GM23248 (cell line): ENCODE measurements at regions not wholly inside any gene's neighbourhood (a gene's known extent, or its start where the extent isn't known, plus 50 kb on each side); places are given as distances from the start of the nearest gene placed in this dataset.

ENCODE experiments used
- EZH2 ChIP-seq: fragments of 200-600 bp; sonication (generic); IDR thresholded peaks from 2 replicates; pipeline ENCODE4 v1.6.1; 2018; ENCODE audit warnings: antibody characterized with exemption, mild to moderate bottlenecking; ENCODE audit not compliant: insufficient read depth, poor library complexity, severe bottlenecking
- EZH2phosphoT487 ChIP-seq: fragments of 200-600 bp; sonication (generic); IDR thresholded peaks from 2 replicates; pipeline ENCODE4 v1.6.1; 2018; ENCODE audit warnings: antibody characterized with exemption, moderate library complexity, mild to moderate bottlenecking, low read depth; ENCODE audit not compliant: insufficient read depth

DNA sequence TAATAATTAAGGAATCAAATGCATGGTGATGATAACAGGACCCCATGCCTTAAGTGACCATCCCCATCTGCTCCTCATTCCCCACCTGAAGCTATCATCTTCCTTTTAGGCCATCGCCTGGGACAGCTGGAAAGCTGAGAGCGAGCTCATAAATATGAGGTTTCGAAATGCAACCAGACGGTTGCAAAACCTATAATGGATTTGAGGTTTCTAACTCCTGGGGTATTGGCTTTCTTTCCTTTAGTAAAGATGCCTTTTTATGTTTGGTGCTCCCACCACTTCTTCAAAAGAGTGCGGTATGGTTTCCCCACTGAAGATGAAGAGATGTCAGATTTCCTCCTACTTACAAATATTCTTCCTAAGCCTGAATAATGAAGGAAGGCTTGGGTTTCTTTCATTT is 1589.5 kb upstream of the PIK3C3 start:
- no peak for TF ChIP-seq EZH2
- TF ChIP-seq EZH2phosphoT487: no peak
